ENCODE measurements at regions not wholly inside any gene's neighbourhood (a gene's known extent, or its start where the extent isn't known, plus 50 kb on each side); places are given as distances from the start of the nearest gene placed in this dataset.

DNA sequence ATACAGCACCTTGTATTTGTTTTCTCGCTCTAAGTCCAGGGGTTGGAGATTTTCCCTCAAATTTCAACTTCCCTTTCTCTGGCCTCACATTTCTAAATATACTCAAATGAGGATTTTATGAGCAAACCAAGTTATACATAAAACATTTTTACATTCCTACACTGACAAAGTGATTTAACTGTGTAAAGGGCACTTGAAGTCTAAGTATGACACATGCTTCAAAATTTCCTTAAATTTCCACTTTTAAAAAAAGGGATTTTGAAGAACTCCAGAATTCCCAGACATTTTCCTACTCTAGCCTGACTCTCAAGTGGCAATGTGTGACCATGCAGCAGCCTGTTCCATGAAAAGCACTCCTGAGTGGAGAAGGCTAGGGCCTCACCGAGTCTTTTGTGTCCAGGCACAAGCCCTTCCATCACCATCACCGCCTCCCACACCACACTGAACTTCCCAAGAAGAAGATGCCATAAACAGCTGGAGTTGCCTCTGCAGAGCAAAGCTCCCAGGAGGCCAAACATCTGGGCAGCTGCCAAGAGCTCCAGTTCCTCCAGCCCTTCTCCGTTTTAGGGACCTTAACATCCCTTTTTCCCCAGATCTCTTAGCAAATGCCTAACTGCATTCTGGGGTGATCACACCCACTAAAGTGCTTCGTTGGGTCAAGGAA lies 68.9 kb downstream of the NCR2 start:
- dilution Hi-C loops (cut with MboI; ENCODE audit: extremely low pct_ligation_motif_present, low sequenced_read_pairs) (no loop called here), intact Hi-C loops (cut with micrococcal nuclease) (no loop called here)
- Histone ChIP-seq H3K4me2 (ENCODE audit: insufficient read depth, low read length) (no peak overlapping the region), H4K20me1 (replicated peaks; ENCODE audit: control insufficient read depth, extremely low read depth, insufficient read depth, low read length) (no peaks in the 10 kb centered on the region), H3K27me3 (ENCODE audit: control insufficient read depth in 2 of 2, insufficient read depth in 2 of 2, low read length in 2 of 2) (peaks cover 17 to 22% of the 10 kb centered on the region in 2 experiments), H3K79me2 (ENCODE audit: control insufficient read depth, insufficient read depth, low read length) (no peaks in the 10 kb centered on the region), H3K9me3 (replicated peaks; ENCODE audit: control insufficient read depth, insufficient read depth, low read length) (no peaks in the 10 kb centered on the region), H3K4me3 (replicated peaks in 1 of 3; ENCODE audit: insufficient read depth in 1 of 3, low read depth in 1 of 3, low read length in 3 of 3) (no peak overlapping the region), H3K36me3 (ENCODE audit: control insufficient read depth in 2 of 2, extremely low read depth in 1 of 2, insufficient read depth in 2 of 2, low read length in 2 of 2) (no peaks in the 10 kb centered on the region), H3K9ac (replicated peaks; ENCODE audit: extremely low read depth, insufficient read depth, low read length) (no peak overlapping the region), H3K4me1 (ENCODE audit: control insufficient read depth, extremely low read depth, insufficient read depth, low read length) (no peaks in the 10 kb centered on the region), H3K9me1 (replicated peaks; ENCODE audit: control insufficient read depth, extremely low read depth, insufficient read depth, low read length) (no peaks in the 10 kb centered on the region), H3K27ac (ENCODE audit: insufficient read depth, low read depth, low read length) (no peak overlapping the region), H2AFZ (ENCODE audit: low read depth, low read length) (no peak overlapping the region)
- TF ChIP-seq MYC (IDR thresholded peaks at IDR 0.05; ENCODE audit: low read depth, low read length): no peak
- no peak for TF ChIP-seq JUN (IDR thresholded peaks at IDR 0.05; ENCODE audit: borderline replicate concordance, insufficient read depth, insufficient read length, low read depth)
- no peak for TF ChIP-seq GATA2 (IDR thresholded peaks at IDR 0.05; ENCODE audit: insufficient read depth, insufficient read length, low read depth, low read length)
- no peak for TF ChIP-seq MAX (IDR thresholded peaks at IDR 0.05; ENCODE audit: insufficient read depth, insufficient read length)
- no peak for TF ChIP-seq POLR2A (IDR thresholded peaks at IDR 0.05; ENCODE audit: low read depth, low read length)
- FAIRE-seq (no peak), DNase-seq (ENCODE audit: low read depth, low spot score) (no peak)
- BruUV-seq (replicated peaks): no TSS peak
- CTCF ChIA-PET: no interaction called here
- POLR2A ChIA-PET: no interaction called here

DNA sequence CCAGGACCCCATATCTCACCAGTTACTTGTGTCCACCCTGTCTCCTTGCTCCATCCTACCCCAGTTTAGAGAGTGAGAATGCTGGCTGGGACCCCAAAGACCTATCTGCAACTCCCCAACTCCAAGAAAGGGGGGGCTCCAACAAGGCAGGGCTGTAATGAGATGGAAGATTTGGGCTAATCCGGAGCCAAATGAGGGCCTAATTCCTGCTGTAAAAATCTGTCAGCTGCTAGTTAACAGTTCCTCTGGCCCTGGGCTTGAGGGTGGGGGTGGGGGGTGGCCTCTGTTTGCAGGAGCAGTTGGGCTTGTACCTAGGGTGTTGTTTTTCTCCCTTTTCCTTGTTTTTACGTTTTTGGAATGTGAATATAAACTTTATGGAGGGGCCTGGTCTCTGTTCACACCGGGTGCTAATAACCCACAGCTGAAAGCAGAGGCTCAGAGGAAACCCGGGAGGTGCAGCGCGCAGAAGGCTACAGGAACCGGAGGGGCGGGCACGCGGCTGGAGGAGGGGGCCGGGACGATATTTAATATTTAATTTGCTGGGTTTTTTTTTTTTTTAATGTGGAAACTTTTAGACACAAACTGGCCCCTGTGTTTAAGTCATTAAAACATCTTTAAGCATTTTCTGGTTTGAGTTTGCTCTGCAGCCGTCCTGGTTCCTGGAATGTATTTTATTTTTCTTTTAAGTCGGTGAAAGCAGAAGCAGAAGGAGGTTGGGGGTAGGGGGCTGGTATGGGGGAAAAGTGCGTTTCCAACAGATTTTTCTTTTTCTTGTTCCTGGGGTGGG lies 70.7 kb downstream of the NCR2 start:
- no peaks in the 10 kb centered on the region for H3K36me3 ChIP-seq (ENCODE audit: control insufficient read depth in 2 of 2, extremely low read depth in 1 of 2, insufficient read depth in 2 of 2, low read length in 2 of 2)
- ChIA-PET CTCF (no interaction called here), POLR2A (interaction anchor here (0.6 kb wide), 1 partner anchor 41 kb away, joined by 5 read pairs; no protein-coding TSS in a partner anchor)
- no peak overlapping the region for H3K9ac ChIP-seq (replicated peaks; ENCODE audit: extremely low read depth, insufficient read depth, low read length)
- no peak for DNase-seq (ENCODE audit: low read depth, low spot score)
- no peak overlapping the region for H3K4me3 ChIP-seq (replicated peaks in 1 of 3; ENCODE audit: insufficient read depth in 1 of 3, low read depth in 1 of 3, low read length in 3 of 3)
- no peak overlapping the region for H3K4me2 ChIP-seq (ENCODE audit: insufficient read depth, low read length)
- TF ChIP-seq EZH2 (IDR thresholded peaks at IDR 0.05; ENCODE audit: borderline replicate concordance, low read depth, low read length, severe bottlenecking) (no peak), GATA2 (IDR thresholded peaks at IDR 0.05; ENCODE audit: insufficient read depth, insufficient read length, low read depth, low read length) (no peak), CTCF (IDR thresholded peaks at IDR 0.05; ENCODE audit: extremely low read depth in 1 of 2, insufficient read depth in 1 of 2, low read depth in 1 of 2, low read length in 2 of 2) (no peak), MAX (IDR thresholded peaks at IDR 0.05; ENCODE audit: insufficient read depth, insufficient read length) (no peak), JUN (IDR thresholded peaks at IDR 0.05; ENCODE audit: borderline replicate concordance, insufficient read depth, insufficient read length, low read depth) (no peak), POLR2A (IDR thresholded peaks at IDR 0.05; ENCODE audit: low read depth, low read length) (no peak), MYC (IDR thresholded peaks at IDR 0.05; ENCODE audit: low read depth, low read length) (no peak), POLR2AphosphoS5 (IDR thresholded peaks at IDR 0.05; ENCODE audit: insufficient read depth, low read depth, low read length) (no peak), FOS (IDR thresholded peaks at IDR 0.05; ENCODE audit: borderline replicate concordance, insufficient read depth, low read length) (no peak)
- peaks cover 25 to 34% of the 10 kb centered on the region in 2 experiments for H3K27me3 ChIP-seq (ENCODE audit: control insufficient read depth in 2 of 2, insufficient read depth in 2 of 2, low read length in 2 of 2)
- H4K20me1 ChIP-seq (replicated peaks; ENCODE audit: control insufficient read depth, extremely low read depth, insufficient read depth, low read length): no peaks in the 10 kb centered on the region
- no peak for FAIRE-seq
- dilution Hi-C loops (cut with MboI; ENCODE audit: extremely low pct_ligation_motif_present, low sequenced_read_pairs) (no loop called here), intact Hi-C loops (cut with micrococcal nuclease) (no loop called here)
- H3K9me1 ChIP-seq (replicated peaks; ENCODE audit: control insufficient read depth, extremely low read depth, insufficient read depth, low read length): no peaks in the 10 kb centered on the region
- H3K27ac ChIP-seq (ENCODE audit: insufficient read depth, low read depth, low read length): no peak overlapping the region
- H2AFZ ChIP-seq (ENCODE audit: low read depth, low read length): no peak overlapping the region
- no peaks in the 10 kb centered on the region for H3K79me2 ChIP-seq (ENCODE audit: control insufficient read depth, insufficient read depth, low read length)
- no TSS peak for BruUV-seq (replicated peaks)
- H3K9me3 ChIP-seq (replicated peaks; ENCODE audit: control insufficient read depth, insufficient read depth, low read length): no peaks in the 10 kb centered on the region
- H3K4me1 ChIP-seq (ENCODE audit: control insufficient read depth, extremely low read depth, insufficient read depth, low read length): no peaks in the 10 kb centered on the region
